OCI-LY3 (cell line): ENCODE measurements at regions not wholly inside any gene's neighbourhood (a gene's known extent, or its start where the extent isn't known, plus 50 kb on each side); places are given as distances from the start of the nearest gene placed in this dataset.
"Not testable (repeated sequence)": the region's sequence is repeated elsewhere in the genome, so short reads cannot be mapped to it uniquely, and the experiment has no call there.

Experiments
- H2AFZ ChIP-seq: fragments of 200-600, 300-600 bp; shearing (Covaris generic); 2 replicates; pipeline ENCODE4 v1.6.0; 2014; ENCODE audit warnings: antibody characterized with exemption, low read depth, low read length
- H3K27ac ChIP-seq: fragments of 200-600, 300-600 bp; sonication (generic); 2 replicates; pipeline ENCODE4 v1.5.1; 2014; ENCODE audit warnings: mild to moderate bottlenecking, low read length, moderate library complexity, mixed read lengths
- H3K27me3 ChIP-seq: fragments of 200-600, 300-600 bp; sonication (generic); 2 replicates; pipeline ENCODE4 v1.6.1; 2014; ENCODE audit warnings: low read depth, low read length, mixed read lengths
- H3K36me3 ChIP-seq: fragments of 200-600, 300-600 bp; sonication (generic); replicated peaks from 2 replicates; pipeline ENCODE3; 2014; ENCODE audit warnings: low read depth, low read length, mixed read lengths
- H3K4me1 ChIP-seq: fragments of 300-600, 200-600 bp; sonication (generic); 2 replicates; pipeline ENCODE4 v1.6.1; 2014; ENCODE audit warnings: low read length, mixed read lengths
- H3K4me2 ChIP-seq: fragments of 200-600, 300-600 bp; sonication (generic); 2 replicates; pipeline ENCODE4 v1.6.1; 2014; ENCODE audit warnings: low read length, mixed read lengths
- H3K4me3 ChIP-seq: fragments of 300-600, 200-600 bp; sonication (generic); 2 replicates; pipeline ENCODE4 v1.5.1; 2014; ENCODE audit warnings: antibody characterized with exemption, mild to moderate bottlenecking, low read length, moderate library complexity
- H3K79me2 ChIP-seq: fragments of 300-600, 200-600 bp; shearing (Covaris generic); 2 replicates; pipeline ENCODE4 v1.6.1; 2014; ENCODE audit warnings: mild to moderate bottlenecking, low read length, mixed read lengths
- H3K9ac ChIP-seq: fragments of 300-600, 200-600 bp; shearing (Covaris generic); 2 replicates; pipeline ENCODE4 v1.6.0; 2014; ENCODE audit warnings: mild to moderate bottlenecking, low read length, moderate library complexity
- H3K9me3 ChIP-seq: fragments of 200-600, 300-600 bp; shearing (Covaris generic); 2 replicates; pipeline ENCODE4 v1.6.1; 2014; ENCODE audit warnings: low read length, mixed read lengths; ENCODE audit not compliant: insufficient read depth
- H4K20me1 ChIP-seq: fragments of 200-600, 300-600 bp; sonication (generic); 2 replicates; pipeline ENCODE4 v1.6.1; 2016; ENCODE audit warnings: low read length, mixed read lengths; ENCODE audit not compliant: insufficient read depth
- EZH2phosphoT487 ChIP-seq: fragments of 200-600 bp; shearing (Covaris generic); IDR thresholded peaks from 2 replicates; pipeline ENCODE4 v1.6.1; 2018; ENCODE audit warnings: antibody characterized with exemption, mixed run types, low read depth
- TF ChIP-seq, protein P1 (sequence below): fragments of 200-600, 300-600 bp; sonication (generic); IDR thresholded peaks from 2 replicates; pipeline ENCODE4 v1.5.1; 2014; ENCODE audit warnings: antibody characterized with exemption, low read length, low read depth

DNA sequence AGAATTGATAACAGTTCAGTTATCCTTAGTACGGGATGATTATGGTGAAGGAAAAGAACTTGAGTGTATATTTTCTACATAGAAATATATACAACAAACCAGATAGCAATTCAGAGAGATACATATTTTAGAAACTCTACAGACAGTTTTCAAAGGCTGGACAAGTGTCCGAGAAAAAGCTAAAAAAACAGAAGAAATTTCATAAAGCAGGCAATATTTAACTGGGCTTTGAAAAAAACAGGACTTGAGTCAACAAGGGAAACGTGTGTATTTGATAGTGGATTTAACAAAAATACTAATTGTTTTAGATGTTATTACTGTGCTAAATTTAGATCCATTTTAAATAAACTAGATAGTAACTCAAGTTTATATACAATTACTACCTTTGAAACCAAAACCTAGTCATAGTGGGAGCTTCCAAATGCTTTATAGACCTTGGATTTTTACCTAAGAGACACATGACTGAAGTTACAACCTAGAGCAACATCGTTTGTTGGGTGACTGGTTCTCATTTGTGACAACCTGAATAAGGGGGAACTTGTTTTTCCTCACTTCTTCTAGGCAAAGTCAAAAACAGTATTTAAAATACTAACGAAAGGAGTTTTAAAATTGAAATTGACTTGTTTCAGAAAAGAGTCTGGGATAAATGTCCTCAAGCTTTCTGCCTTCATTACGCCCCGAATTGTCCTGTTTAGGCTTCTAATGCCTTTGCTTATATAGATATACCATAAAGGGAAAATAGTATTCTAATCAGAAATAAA, 116.7 kb upstream of the PRSS16 start:
- peaks cover 11% of the 10 kb centered on the region for H3K36me3 ChIP-seq
- H3K4me2 ChIP-seq = peak overlapping the region; percentile 98
- no peaks in the 10 kb centered on the region for H4K20me1 ChIP-seq
- no peak overlapping the region for H2AFZ ChIP-seq
- H3K79me2 ChIP-seq = peaks cover 11% of the 10 kb centered on the region
- peak overlapping the region; percentile 87 for H3K4me3 ChIP-seq
- peak overlapping the region; percentile 100 for H3K27ac ChIP-seq
- H3K27me3 ChIP-seq = no peaks in the 10 kb centered on the region
- H3K4me1 ChIP-seq = peaks cover 44% of the 10 kb centered on the region
- H3K9ac ChIP-seq = peak overlapping the region; percentile 98
- no peaks in the 10 kb centered on the region for H3K9me3 ChIP-seq
- no peak for TF ChIP-seq EZH2phosphoT487
- TF ChIP-seq, protein P1, sequence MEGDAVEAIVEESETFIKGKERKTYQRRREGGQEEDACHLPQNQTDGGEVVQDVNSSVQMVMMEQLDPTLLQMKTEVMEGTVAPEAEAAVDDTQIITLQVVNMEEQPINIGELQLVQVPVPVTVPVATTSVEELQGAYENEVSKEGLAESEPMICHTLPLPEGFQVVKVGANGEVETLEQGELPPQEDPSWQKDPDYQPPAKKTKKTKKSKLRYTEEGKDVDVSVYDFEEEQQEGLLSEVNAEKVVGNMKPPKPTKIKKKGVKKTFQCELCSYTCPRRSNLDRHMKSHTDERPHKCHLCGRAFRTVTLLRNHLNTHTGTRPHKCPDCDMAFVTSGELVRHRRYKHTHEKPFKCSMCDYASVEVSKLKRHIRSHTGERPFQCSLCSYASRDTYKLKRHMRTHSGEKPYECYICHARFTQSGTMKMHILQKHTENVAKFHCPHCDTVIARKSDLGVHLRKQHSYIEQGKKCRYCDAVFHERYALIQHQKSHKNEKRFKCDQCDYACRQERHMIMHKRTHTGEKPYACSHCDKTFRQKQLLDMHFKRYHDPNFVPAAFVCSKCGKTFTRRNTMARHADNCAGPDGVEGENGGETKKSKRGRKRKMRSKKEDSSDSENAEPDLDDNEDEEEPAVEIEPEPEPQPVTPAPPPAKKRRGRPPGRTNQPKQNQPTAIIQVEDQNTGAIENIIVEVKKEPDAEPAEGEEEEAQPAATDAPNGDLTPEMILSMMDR = no peak

DNA sequence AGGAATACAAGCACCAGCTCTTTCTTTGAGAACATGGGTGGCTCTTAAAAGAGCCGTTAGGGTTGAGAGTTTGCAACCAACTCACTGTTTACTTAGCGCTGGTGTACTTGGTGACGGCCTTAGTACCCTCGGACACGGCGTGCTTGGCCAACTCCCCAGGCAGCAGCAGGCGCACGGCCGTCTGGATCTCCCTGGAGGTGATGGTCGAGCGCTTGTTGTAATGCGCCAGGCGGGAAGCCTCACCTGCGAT, 115.3 kb upstream of the PRSS16 start:
- not testable (repeated sequence) for H3K27me3 ChIP-seq, H4K20me1 ChIP-seq, H3K9me3 ChIP-seq, H2AFZ ChIP-seq
- peak overlapping the region; percentile 98 for H3K4me2 ChIP-seq
- H3K4me3 ChIP-seq = peak overlapping the region; percentile 87
- H3K9ac ChIP-seq = peak overlapping the region; percentile 98
- H3K4me1 ChIP-seq = peaks cover 37% of the 10 kb centered on the region
- H3K36me3 ChIP-seq = peaks cover 14% of the 10 kb centered on the region
- H3K27ac ChIP-seq = peak overlapping the region; percentile 100
- peaks cover 11% of the 10 kb centered on the region for H3K79me2 ChIP-seq

DNA sequence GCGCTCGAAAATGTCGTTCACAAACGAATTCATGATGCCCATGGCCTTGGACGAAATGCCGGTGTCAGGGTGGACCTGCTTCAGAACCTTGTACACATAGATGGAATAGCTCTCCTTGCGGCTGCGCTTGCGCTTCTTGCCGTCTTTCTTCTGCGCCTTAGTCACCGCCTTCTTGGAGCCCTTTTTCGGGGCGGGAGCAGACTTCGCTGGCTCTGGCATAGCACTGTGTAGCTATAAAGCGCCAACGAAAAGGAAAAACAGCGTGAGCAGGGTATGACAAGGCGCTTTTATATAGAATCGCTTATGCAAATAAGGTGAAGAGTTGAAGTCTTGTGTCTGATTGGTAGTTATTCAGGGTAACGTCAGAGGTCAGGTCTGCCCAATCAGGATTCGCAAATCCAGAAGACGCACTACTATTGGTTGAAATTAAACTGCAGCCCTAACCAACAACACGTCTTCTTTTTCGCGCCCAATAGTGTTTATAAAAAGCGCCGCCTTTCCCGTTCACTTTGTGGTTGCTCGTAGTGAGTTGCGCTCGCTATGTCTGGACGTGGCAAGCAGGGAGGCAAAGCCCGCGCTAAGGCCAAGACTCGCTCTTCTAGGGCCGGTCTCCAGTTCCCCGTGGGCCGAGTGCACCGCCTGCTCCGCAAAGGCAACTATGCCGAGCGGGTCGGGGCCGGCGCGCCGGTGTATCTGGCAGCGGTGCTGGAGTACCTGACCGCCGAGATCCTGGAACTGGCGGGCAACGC, 114.8 kb upstream of the PRSS16 start:
- Histone ChIP-seq H3K4me3 (peak overlapping the region; percentile 87), H3K9me3 (no peaks in the 10 kb centered on the region), H4K20me1 (no peaks in the 10 kb centered on the region), H3K27me3 (no peaks in the 10 kb centered on the region), H3K27ac (peak overlapping the region; percentile 100), H2AFZ (no peak overlapping the region), H3K79me2 (peaks cover 11% of the 10 kb centered on the region), H3K4me2 (peak overlapping the region; percentile 98), H3K4me1 (peaks cover 37% of the 10 kb centered on the region), H3K9ac (peak overlapping the region; percentile 98), H3K36me3 (peaks cover 16% of the 10 kb centered on the region)
- TF ChIP-seq, protein P1 = no peak
- no peak for TF ChIP-seq EZH2phosphoT487

DNA sequence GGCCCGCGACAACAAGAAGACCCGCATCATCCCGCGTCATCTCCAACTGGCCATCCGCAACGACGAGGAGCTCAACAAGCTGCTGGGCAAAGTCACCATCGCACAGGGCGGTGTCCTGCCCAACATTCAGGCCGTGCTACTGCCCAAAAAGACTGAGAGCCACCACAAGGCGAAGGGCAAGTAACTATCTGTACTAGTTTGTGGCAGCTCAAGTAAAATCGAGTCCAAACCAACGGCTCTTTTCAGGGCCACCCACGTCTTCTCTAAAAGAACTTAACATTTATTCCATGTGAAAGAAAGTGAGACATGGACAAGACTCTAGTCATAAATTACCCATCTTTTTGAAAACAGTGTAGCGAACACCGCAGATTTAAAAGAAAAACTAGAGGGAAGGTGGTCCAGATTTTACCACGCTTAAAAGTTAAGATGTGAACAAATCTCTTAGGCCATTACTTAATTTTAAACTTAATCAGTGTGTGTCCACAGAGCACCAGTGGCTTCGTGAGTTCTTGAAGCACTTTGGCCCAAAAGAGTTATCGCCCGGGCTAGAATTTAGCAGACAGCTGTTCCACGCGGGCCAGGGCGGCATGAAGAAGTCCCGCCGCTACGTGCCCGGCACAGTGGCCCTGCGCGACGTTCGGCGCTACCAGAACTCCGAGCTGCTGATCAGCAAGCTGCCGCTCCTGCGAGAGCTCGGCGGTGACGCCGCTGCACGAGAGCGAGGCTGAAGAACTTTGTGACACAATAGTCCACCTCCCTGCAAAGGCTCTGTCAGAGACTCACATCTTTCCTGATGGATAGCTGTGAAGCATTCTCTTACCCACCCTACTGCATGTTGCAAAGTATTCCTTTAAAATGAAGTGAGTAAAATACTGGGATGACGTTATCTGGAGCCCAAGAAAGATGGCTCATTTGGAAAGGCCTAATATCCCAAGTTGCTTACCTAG, 113.9 kb upstream of the PRSS16 start:
- H3K27me3 ChIP-seq = no peaks in the 10 kb centered on the region
- H3K4me1 ChIP-seq = peaks cover 45% of the 10 kb centered on the region
- TF ChIP-seq EZH2phosphoT487 = no peak
- TF ChIP-seq, protein P1 = no peak
- peaks cover 16% of the 10 kb centered on the region for H3K36me3 ChIP-seq
- no peak overlapping the region for H2AFZ ChIP-seq
- peak overlapping the region; percentile 99 for H3K27ac ChIP-seq
- peak overlapping the region; percentile 84 for H3K4me2 ChIP-seq
- peaks cover 11% of the 10 kb centered on the region for H3K79me2 ChIP-seq
- H3K9ac ChIP-seq = peak overlapping the region; percentile 97
- no peaks in the 10 kb centered on the region for H4K20me1 ChIP-seq
- H3K4me3 ChIP-seq = peak overlapping the region; percentile 84
- no peaks in the 10 kb centered on the region for H3K9me3 ChIP-seq
